Activated effector memory CD4-positive, alpha-beta T cell treated with anti-CD3 and anti-CD28 coated beads, Interleukin-2, amount 50 U/mL, for 16 hours (primary cell): ENCODE measurements at regions not wholly inside any gene's neighbourhood (a gene's known extent, or its start where the extent isn't known, plus 50 kb on each side); places are given as distances from the start of the nearest gene placed in this dataset.

Source experiments
- DNase-seq: peaks from one replicate; pipeline ENCODE4 v3.0.0-alpha.2; 2020

DNA sequence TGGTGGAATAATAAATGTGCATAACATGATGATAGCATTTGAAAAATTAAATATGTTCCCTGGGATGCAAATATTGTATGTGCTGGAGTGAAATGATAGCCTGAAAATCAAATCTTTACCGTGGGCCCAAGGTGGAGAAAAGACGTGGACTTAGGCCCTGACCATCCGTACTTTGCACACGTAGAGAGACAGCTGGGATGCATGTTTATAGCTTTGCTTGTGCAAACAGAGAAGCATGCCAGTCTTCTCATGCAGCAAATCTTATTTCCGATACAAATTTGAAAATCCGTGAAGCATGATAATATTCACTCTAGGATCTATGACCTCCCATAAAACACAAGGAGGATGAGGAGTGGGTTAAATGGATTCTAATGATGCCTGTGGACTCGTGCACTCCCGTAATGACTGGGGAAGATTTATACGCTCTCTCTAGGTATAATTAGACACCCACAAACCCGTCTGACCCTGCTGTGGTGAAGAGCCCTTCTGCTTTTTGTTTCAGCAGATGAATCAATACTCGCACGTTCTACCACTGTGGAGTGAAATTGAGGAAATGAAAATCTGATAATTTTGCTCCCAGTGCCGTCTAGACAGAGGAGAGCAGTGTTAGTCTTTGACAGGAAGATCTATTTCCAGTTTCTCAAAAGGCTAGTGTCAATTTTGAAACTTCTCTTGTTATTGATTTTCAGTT is 810.3 kb upstream of the SALL3 start:
- no peak for DNase-seq

DNA sequence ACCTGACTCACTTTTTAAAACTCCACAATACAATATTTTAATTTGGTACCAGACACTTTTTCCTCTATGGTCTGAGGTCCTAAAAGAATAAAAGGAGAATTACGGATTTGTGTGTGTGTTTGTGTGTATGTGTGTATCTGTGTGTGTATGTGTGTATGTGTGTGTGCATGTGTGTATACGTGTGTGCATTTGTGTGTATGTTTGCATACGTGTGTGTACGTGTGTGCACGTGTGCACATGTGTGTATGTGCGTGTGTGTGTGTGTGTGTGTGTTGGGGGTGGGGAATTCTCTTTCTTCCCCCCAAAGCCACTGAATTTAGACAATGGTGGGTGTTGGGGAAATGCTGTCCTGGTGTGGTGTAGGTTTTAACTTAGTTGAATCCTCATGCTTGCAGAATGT is 807.7 kb upstream of the SALL3 start:
- no peak for DNase-seq

GRCh38 chr18:78174737-78175136 is 804.9 kb upstream of the SALL3 start:
- DNase-seq, result no peak

- DNase-seq, result no peak
Measured at GRCh38 chr18:78178812-78179211, 800.8 kb upstream of the SALL3 start.

DNA sequence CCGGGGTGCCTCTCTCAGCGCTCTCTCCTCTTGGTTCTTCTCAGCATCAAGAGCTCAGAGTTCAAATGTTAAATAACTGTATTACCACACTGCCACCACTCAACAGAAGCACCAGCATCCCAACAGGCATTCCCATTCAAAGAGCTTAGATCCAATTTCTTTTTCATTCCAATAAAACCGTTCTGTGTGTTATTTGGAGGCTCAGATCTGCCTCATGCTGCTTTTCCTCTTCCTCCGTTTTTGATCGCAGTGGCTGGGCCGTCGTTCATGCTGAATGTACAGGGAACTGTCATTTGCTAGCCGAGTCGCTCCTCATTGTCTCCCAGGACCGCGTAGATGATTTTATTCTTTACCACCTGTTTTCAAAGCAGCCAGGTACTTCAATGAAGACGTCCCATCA is 798.9 kb upstream of the SALL3 start:
- DNase-seq, result no peak

DNA sequence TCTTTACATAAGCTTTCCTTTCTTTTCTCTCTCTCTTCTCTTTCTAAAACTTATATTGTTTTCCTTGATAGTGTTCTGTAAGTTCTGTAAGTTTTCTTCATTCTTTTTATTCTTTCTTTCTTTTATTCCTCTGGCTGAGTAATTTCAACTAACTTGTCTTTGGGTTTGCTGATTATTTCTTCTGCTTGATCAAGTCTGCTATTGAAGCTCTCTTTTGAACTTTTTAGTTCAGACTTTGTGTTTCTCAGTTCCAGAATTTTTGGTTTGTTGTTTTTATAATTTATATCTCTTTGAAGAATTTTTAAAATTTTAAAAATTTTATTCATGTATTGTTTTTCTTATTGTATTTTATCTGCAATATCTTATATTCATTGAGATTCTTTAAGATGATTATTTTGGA is 795.8 kb upstream of the SALL3 start:
- no peak for DNase-seq

- no peak for DNase-seq
Measured at GRCh38 chr18:78191276-78191675, 788.3 kb upstream of the SALL3 start.

GRCh38 chr18:78192054-78192453 is 787.6 kb upstream of the SALL3 start:
- DNase-seq, result no peak

DNA sequence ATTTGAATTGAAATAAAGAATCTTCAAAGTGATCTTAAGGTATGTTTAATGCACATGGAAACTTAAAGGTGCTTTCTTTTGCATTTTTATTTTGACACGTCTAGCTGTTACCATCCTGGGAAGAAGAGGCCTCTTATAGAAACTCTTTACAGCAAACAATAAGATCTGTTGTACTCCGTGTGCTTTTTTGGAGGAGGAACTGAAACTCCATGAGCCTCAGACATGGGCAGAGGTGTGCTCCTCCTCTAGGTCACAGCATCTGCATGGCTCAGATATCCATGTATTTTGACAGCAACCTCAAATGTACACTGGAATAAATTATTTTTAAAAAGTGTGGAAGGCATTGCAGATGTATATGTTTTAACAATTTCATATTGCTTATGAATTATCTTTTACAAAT is 783.3 kb upstream of the SALL3 start:
- no peak for DNase-seq

- no peak for DNase-seq
Measured at GRCh38 chr18:78199002-78199401, 780.6 kb upstream of the SALL3 start.

GRCh38 chr18:78199611-78200010 is 780.0 kb upstream of the SALL3 start:
- no peak for DNase-seq

GRCh38 chr18:78207942-78208341 is 771.7 kb upstream of the SALL3 start:
- DNase-seq, result no peak

DNA sequence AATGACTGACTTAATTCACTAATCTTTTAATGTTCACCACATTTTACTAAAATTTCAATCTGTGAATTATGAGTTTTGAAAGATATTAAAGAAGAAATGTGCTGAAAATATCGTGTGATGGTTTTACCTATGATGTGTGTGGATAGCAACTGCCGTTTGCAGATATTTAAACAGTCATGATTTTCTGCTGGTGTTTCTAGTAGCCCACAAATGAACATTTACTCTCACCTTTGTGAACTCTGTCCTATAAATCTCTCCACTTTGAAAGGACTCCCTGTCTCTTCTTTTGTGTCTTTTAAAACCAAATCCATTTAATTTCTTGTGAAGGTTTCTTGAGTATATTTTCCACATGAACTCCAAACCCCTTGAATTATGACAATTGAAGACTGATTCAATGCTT is 771.2 kb upstream of the SALL3 start:
- DNase-seq, result no peak

DNA sequence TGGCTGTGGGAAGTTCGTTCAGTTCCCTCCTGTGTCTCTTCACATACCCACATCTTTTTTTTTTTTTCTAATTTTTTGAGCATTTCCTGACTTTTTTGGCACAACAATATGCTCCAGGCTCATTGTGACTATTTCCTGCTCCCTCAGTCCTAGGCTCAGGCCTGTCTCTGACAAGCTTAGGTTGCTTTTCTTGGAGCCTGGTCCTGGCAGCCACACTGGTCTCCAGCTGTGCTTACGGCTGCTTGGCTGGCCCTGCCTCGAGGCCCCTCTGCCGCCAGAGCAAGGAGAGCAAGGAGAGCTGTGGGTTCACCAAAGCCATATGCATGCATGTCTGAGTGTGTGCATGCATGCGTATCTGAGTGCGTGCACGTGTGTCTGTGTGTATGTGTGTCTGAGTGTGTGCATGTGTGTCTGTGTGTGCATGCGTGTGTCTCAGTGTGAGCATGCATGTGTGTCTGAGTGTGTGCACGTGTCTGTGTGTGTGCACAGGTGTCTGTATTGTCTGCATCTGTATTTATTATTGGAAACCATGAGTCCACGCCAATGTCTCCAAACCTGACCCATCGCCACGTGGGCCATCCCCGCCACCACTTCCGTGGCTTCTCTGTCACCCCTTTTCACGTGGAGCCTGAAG is 766.1 kb upstream of the SALL3 start:
- no peak for DNase-seq

DNA sequence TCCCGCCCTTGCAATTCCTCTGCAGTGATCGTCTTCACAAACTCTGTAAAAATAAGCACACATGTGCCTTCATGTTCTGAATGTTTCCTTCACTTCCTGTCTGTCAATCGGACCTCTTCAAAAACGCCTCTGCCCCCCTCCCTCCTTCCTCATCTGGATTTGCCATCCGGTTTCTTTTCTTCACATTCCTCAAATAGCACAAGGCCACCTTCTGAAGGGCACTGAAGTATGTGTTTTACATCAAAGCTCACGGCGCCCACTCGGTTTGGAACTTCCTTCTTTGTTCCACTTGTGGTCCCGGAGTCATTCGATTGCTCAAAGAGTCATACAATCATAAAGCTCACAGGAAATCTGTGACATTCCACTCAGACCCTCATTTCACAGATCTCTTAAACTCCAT is 758.1 kb upstream of the SALL3 start:
- no peak for DNase-seq

- DNase-seq, result no peak
Measured at GRCh38 chr18:78228974-78229373, 750.6 kb upstream of the SALL3 start.

DNA sequence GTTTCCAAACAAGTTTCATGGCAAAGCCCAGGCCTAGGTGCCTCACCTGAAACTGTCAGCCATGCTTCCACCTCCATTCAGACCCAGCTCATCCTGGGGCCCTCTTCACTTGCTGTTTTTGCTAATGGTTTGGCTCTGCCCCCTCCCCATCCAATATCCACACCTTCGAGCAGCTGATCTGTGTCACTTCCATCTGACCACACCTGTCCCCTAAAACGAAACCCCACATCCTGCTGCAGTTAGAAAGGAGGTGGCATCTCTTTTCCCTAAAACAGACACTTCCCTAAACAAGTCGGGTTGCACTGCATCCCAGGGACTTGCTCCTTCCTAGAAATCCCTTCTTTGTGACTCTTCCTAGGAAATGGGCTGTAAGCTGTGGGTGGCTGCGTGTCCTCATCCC is 748.7 kb upstream of the SALL3 start:
- no peak for DNase-seq

GRCh38 chr18:78232196-78232595 is 747.4 kb upstream of the SALL3 start:
- DNase-seq, result no peak

- no peak for DNase-seq
Measured at GRCh38 chr18:78237864-78238263, 741.8 kb upstream of the SALL3 start.

DNA sequence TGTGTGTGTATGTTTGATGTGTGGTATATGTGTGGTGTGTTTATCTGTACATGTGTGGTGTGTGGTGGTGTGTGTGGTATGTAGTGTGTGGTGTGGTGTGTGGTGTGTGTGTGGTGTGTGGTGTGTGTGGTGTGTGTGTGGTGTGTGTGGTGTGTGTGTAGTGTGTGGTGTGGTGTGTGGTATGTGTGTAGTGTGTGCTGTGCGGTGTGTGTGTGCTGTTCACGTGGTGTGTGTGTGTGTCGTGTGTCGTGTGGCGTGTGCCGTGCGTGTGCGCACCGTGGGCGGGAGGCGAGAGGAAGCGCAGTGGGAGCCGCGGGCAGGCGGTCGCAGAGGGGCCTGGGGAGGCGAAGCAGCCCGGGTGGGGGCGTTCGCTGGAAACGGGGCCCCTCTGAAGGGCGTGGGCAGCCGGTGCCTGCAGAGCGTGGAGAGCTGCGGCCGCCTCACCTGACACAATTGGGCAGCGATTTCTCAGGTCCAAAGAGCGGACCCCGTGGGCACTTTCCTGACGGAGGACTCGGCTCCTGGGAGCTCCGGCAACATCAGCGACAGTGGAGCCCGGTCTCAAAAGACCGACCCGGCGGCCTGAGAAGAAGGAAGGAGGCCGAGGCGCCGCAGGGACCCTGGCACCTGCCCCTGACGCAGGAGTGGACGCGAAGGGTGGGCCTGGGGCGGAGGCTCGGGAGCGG is 741.1 kb upstream of the SALL3 start:
- DNase-seq, result no peak

DNA sequence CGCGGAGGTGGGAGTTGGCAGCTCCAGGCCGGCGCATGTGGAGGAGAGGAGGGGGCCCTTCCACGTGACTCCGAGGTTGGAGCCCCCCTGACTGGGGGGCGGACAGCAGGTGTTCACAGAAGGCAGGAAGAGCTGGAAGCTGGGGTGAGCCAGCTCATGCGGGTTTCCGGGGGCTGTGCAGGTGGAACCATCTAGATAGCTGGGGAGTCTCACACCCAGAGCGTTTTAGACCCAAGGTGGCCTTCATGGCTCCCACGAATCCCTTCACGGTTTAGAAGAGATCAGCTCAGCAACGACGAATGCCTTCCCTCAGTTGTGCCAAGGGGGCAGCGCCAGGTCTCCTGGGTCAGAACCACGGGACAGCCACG is 740.5 kb upstream of the SALL3 start:
- DNase-seq, result no peak

GRCh38 chr18:78240101-78240500 is 739.5 kb upstream of the SALL3 start:
- no peak for DNase-seq

- no peak for DNase-seq
Measured at GRCh38 chr18:78240627-78241252, 738.9 kb upstream of the SALL3 start.
